AG08396 (cell line): ENCODE measurements at regions not wholly inside any gene's neighbourhood (a gene's known extent, or its start where the extent isn't known, plus 50 kb on each side); places are given as distances from the start of the nearest gene placed in this dataset.
A peak's percentile ranks its signal among the peaks of the same experiment; 100 is the strongest.

ENCODE experiments used
- DNase-seq: peaks from one replicate; pipeline ENCODE4 v3.0.0; 2012; ENCODE audit warnings: low spot score, mixed read lengths

DNA sequence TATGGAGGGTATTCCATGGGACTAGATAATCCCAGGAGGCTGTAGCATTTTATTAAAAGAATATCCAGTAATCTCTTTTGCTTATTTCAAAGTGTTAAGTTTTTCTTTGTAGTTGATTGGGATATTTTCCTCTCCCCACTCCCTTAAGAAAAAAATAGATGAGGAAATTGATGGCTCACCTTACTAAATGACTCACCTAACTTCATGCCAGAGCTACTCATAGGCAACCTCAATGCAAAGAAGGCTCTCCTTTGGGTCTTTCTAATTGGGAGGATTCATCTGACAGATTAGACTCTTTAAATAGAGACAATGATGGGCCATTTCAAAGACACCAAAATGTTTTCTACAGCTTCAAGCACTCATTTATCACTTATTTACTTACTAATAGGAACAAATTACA lies 528.5 kb upstream of the BTBD3 start:
- no peak for DNase-seq

DNA sequence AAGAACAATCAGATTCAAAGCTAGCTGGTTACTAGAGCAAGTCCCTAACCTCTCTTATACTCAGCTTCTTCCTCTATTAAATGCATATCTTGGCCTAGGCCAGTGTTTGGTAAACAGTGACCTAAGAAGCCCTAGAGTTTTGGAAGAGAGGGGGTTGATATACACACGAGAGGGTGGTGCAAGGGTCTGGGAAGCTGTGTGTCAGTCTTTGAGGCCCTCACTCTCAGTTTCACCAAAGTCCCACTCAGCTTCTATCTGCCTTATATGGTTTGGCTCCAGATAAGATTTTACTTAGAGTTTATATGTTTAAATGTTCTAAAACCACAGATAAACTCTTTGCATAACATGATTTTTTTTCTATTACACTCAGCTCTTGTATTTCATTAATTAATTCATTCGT lies 526.1 kb upstream of the BTBD3 start:
- no peak for DNase-seq

DNA sequence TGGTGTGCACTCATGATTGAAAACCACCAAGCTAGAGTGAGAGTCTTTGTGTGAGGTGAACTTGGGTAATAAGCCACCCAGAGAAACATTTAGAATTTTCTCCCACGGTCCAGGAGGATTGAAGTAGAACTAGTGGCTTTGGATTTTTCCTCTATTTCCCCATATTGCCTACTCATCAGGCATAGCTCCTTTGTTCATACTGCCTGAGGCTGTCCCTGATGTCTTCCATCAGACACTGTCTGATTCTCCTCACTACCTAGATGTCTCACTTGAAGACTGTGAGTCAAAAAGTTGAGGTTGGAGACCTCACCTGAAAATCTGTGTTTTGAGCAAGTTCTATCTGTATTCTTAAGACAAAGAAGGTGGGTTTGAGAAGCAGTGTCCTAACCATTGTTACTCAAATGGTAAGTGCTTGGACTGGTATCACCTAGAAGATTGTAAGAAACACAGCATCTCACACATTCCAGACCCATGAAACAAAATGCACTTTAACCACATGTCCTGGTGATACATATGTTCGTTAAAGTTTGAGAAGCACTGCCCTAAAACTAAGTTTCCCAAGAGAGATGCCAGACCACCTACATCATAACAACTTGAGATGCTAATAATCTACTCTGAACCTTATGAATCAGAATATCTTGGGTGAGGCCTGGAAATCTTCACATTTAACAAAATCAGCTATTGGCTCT lies 523.4 kb upstream of the BTBD3 start:
- DNase-seq, result peak; percentile 14

DNA sequence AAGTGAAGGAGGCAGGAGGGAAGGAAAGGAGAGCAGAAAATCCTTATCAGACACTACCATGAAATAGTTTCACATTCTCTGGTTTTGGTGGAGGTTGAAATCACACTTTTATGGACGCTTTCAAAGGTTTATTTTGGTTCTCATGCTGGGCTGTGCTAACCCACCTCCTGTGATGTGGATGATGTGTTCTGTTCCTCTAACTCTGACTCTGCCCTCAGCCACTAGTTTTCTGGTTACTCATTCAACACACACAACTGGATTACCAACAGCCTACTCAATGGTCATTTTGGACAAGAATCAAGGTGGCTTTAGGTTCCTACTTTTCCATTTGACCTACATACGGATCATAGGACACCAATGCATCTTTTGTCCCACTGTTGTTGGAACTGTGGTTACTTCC lies 522.1 kb upstream of the BTBD3 start:
- no peak for DNase-seq

DNA sequence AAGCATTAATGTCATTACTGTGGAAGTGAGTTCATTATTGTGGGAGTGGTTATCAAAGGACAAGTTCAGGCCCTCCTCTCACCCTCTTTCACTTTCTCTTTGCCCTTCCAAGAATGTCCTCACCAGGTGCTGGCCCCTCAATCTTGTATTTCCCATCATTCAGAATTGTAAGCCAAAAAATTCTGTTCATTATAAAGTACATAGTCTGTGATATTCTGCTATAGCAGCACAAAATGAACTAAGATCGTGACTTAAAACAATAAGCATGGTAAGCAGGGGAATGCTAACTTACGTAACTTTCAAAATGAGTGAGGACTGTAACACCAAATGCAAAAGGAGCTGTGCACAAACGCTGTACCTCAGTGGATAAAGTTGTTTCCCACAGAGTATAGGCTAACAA lies 515.7 kb upstream of the BTBD3 start:
- DNase-seq, result no peak

DNA sequence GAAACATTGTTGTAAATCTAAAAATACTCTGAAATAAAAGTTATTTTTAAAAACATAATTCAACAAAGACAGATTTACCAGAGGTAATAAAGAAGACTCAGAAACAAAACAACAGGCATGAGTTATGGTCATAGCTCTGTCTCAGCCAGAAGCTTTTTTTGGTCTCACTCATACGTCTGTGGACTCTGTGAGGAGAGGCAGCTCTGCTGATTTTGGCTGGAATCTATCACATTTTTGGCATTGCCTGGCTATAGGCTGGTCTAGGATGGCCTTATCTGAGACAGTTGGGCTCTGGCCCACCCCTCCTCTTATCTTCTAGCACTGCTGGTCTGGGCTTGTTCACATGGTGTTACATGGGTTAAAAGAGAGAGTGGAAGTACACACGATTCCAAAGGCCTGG lies 514.0 kb upstream of the BTBD3 start:
- DNase-seq, result no peak

DNA sequence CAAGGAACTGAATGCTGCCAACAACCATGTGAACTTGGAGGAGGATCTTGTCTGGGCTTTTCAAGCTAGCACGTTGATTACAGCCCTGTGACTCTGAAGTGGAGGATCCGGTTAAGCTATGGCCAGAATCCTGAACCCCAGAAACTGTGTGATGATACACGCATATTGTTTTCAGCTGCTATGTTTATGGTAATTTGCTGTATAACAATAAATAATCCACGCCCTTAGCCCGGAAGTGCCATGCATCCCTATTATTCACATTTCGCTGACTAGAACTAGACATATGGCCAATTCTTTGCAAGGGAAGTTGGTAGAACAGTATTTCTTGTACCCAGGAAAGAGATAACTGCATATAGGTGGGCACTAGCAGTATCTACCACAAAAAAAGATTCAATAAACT lies 510.8 kb upstream of the BTBD3 start:
- DNase-seq, result no peak

DNA sequence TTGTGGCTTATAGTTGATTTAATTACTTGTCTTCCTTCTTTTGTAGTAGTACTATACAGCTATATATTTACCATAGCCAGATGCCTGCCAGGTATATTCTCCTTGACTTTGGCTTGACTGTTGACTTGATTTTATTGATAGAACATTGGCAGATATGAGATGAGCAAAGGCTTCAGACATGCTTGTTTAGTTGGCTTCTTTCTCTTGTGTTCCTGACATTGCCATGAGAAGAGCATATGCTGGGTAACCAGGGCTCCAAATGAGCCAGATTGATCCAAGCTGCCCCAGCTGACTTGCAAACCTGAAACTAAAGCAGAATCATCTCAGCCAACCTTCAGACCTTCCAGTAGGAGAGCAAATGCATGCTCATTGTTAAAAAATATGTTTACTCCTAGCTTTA lies 508.1 kb upstream of the BTBD3 start:
- no peak for DNase-seq

DNA sequence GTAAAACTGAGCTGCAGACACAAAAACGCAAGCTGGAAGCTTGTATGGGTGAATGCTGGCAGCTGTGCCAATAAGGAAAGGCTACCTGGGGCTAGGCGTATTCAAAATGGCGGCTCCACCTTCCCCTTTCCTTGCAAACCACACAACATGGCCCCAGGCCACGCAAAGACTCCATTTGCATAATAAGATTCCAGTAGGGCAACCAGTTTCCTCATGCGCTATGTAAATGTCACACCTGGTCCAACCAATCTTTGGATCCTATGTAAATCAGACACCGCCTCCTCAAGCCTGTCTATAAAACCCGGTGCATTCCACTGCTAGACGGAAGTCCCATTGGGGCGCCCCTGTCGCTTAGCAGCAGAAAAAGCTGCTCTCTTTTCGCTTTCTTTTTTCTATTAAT lies 505.9 kb upstream of the BTBD3 start:
- DNase-seq, result no peak

DNA sequence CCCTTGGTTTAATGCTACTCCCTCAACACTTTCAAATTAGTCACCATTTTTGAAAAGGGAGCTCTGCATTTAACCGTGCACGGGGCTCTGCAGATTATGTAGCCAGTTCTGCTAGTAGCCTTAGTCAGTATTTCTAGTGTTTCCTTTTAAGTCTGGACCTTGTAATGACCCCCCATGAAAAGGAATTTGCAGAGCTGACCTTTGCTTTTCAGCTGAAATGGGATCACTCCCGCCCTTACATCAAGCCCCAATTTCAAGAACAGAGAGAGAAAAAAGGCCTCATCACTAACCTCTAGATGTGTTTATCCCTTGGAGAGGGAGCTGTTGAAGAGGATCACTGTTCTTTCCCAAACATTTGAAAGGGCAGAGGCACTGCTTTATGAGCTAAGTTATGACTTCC lies 490.7 kb upstream of the BTBD3 start:
- no peak for DNase-seq

DNA sequence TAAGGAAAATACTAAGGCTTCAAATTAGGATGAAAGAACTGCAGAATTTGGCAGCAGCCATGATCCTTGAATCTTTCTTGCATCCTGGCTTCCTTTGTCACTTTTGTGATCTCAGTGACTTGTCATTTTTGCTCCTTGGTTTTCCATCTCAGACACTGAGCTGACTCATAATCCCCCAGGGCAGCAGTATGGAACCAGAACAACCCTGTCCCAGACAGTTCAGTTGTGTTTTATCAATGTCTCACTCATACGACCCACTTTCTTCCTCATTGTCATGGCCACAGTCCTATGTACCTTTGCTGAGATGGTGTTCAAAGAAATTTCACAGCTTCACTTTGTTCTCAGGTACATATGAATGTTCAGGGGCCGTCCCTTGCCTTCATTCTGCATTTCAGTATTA lies 488.5 kb upstream of the BTBD3 start:
- no peak for DNase-seq

DNA sequence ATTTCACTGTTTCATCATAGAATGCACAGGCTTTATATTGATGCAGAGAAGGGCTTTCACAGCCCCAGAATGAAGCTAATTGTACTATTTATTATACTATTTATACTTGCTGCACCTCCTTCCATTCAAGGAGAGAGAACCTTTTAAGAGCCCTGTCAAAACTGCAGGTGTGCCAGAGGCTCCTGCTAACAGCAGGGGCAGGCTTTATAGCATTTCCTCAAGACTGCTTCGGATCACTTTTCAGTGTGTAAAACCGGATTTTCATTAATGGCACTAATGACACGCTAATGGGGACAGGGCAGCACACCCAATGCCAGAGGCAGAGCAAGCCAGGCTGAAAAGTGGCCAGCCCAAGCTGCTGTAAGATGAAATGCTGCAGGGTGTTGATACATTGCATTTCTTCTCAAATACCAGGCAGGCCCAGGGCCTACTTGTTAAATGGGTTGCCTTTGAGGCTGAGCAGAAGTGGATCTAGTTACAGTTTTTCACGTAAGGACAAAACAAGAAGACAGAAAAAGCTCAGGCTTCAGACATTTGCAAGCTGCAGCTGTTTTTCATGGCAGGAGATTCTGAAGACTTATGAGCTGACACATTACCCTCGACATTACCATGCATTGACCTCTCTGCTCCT lies 487.7 kb upstream of the BTBD3 start:
- no peak for DNase-seq

DNA sequence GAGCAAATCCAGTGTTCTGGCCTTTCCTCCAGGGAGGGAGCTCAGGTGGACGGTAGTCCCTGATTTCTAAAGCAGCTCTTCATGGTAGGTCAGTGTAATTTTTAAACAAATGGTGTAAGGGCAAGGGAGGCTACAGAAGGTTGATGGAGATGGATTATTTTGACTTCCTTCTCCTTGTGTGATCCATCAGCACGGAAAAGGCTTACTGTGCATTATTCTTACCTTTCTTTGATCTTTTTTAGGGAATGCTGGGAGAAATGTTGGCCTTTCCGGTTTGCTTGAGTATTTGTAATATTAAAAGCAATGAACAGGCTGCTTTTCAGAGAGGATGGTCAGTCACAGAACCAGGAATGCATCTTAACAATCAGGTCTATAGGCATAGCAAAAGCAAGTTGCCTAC lies 487.0 kb upstream of the BTBD3 start:
- DNase-seq, result no peak

DNA sequence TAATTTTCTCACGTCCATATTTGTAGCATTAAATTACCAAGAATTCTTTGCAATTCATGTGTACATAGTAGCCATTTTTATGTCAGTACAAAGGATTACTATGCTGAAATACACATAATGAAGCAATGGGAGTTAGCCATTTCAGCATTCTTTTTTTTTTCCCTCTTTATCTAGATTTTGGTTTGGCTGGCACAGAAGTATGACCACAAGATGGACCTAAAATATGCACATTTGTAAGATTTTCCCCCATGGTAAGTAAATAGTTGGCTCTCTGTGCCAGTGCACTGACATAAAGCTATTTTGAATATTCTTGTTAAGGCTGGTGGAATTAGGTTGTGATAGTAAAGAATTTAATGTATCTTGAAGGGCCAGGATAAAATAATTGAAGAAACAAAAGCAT lies 486.1 kb upstream of the BTBD3 start:
- DNase-seq, result no peak

DNA sequence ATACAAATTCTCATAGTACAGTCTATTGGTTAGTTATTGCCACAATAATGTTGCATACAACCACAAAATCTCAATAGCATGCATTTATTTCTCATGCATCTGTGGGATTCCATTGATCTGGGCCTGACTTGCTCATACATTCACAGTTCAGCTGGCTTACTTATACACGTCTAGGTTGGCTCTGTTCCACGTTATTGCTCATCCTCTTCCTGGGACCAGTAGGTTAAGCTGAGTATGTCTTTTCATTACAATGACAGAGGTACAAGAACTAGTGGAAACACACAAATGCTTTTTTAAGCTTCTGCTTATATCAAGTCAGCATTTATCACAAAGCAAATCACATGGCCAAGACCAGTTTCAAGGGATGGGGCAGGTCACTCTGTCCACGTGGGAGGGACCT lies 485.3 kb upstream of the BTBD3 start:
- no peak for DNase-seq

DNA sequence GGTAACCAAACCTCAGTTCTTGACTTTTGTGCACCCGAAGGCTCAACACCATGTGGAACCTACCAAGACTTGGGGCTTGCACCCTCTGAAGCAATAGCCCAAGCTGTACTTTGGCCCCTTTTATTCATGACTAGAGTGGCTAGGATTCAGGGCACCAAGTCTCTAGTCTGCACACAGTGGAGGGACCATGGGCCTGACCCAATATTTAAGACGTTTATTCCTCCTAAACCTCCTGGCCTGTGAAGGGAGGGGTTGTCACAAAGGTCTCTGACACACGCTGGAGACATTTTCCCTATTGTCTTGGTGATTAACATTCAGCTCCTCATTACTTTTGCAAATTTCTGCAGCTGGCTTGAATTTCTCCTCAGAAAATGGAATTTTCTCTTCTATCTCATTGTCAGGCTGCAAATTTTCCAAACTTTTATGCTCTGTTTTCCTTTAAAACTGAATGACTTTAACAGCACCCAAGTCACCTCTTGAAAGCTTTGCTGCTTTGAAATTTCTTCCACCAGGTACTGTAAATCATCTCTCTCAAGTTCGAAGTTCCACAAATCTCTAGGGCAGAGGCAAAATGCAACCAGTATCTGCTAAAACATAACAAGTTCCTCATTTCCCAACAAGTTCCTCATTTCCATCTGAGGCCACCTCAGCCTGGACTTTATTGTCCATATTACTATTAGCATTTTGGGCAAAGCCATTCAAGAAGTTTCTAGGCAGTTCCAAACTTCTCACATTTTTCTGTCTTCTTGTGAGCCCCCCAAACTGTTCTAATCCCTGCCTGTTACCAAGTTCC lies 481.4 kb upstream of the BTBD3 start:
- no peak for DNase-seq

DNA sequence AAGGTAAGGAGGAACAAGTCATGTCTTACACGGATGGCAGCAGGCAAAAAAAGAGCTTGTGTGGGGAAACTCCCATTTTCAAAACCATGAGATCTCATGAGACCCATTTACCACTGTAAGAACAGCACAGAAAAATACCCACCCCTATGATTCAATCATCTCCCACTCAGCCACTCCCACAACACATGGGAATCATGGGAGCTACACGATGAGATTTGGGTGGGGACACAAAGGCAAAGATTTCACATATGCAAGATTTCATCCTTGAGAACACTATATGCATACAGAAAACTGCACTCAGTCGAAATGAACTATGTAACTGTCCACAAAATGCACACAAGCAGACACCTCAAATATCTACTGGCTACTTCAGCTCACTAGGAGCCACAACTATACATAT lies 480.6 kb upstream of the BTBD3 start:
- DNase-seq, result no peak

DNA sequence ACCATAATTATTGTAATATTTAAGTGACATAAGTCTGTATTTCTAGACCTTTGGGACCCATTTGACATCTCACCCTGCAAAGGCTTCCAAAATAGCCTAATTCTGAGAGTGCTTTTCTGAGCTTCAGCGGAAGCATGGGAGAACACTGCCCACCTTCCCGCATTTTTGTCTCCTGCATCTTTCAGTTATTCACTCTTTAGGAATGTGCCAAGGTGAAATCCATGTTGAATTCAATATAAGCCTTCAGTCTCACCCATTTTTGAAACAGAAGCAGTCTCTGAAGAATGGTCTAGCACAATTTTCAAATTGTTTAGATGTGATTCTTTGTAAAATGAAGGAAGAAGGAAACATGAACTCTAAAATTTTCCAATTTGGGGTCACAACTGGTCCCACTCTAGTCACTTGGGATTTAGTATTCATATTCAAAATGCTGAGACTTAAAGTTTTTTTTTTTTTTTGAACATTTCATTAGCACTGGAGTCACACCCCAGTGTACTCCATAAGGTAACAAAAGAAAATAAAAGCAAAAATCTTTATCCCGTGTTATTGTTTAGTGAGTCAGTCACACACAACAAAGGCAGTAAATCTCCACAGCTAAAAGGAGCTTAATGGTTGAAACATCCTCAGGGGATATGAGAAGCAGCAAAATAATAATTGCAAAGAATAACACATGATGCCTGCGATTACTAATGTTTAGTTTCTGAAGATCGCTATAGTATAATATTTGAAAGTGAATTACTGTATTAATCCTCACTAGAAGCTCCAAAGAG lies 479.9 kb upstream of the BTBD3 start:
- DNase-seq, result no peak

DNA sequence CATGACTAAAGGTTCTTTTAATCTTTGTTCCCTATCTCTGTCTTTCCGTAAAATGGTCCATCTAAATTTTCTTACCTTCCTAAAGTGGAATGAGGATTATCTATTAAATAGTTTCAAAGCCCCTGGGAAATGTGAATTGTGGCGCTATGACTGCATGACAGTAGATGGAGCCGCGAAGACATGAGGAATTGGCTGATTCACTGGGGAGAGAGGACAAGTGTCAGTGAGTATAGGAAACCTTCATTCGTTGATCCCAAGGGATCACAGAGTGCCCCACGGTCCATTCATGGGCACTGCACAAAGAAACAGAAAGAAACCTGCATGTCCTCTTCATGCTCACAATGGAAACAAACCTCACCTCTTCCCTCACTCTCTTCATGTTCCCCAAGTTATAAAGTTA lies 479.3 kb upstream of the BTBD3 start:
- DNase-seq, result no peak

DNA sequence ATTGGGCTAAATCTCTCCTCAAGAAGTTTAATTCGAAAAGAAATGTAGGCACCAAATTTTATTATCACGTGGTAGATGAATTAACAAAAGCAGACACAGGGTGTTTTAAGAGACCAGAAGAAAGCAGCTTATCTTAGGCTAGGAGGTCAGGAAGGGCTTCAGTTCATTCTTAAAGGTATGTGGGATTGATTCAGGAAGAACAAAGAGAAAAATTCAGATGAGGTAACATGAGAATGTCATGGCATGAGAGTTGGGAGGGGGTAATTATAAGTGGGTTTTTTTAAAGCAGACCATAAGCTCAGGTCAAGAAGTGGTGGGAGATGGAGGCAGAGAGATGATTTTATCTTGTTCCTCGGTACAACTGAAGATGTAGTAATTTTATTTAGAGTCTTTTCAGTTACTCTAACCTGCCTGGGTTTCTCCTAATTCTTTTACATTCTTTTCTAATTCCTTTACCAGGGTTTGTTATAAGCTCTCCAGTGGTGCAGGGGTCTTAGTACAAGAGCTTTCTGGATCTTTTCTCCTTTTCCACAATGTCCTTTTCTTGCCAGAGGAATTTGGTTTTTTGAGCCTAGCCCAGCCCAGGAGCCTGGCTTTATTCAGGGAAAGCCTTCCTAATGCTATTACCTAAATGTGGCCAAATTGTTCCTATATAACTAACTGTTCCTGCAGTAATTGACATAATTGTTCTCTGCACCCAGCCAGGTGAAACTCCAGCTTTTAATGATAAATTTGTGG lies 474.1 kb upstream of the BTBD3 start:
- no peak for DNase-seq

DNA sequence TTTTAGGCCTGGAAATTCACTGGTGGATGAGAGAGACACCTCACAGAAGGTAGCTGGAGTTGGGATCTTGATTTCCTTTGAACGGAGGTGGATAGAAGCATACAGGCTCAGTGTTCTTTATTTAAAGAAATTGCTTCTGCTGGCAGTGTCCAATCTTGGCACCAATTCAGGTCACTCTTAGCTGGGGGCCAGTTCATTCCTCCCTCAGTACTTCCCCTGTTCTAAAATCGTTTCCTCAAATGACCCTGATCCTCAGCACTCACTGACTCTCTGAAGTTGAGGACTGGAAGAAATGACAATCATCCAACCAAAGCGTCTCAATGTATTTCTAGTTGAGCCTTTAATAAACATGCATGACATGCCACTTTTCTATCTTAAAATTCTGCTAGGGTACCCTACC lies 472.5 kb upstream of the BTBD3 start:
- no peak for DNase-seq

DNA sequence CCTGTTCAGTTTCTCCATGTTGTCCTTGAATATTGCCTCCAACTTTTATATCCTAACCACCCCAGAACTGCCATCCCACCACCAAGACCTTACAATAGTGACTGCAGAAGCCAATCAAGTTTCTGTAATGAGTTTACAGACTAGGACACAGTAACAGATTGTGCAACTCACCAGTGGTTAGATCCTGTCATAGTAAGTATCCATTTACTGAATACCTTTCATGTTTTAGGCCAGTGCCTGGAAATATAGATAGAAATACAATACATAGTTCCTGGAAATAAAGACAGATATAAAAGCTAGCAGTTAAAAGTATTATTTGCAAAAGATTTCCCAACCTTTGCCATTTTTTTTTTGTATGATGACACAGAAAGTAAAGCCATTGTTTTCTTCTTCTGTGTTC lies 471.8 kb upstream of the BTBD3 start:
- DNase-seq, result no peak
